Activated CD4-positive, alpha-beta T cell treated with anti-CD3 and anti-CD28 coated beads, Interleukin-2, amount 10 ng/mL, durations not matched to agents 7 days and 5 days (primary cell): ENCODE measurements at regions not wholly inside any gene's neighbourhood (a gene's known extent, or its start where the extent isn't known, plus 50 kb on each side); places are given as distances from the start of the nearest gene placed in this dataset.

Experiments used
- CTCF ChIA-PET: fragments of 350-600 bp; sonication (Branson Sonifier 250); formaldehyde crosslinking; loops from one replicate; lab custom pipeline; 2021; ENCODE audit warnings: antibody characterized with exemption; lab: Charles Lee
- POLR2A ChIA-PET: fragments of 350-600 bp; sonication (Branson Sonifier 250); formaldehyde crosslinking; loops from one replicate; lab custom pipeline; 2021; ENCODE audit warnings: antibody characterized with exemption; lab: Charles Lee
- DNase-seq: peaks from one replicate; pipeline ENCODE4 v3.0.0-alpha.2; 2020
- H3K27ac Mint-ChIP-seq: one replicate; pipeline ENCODE4 v1.8.0; 2021; ENCODE audit warnings: mild to moderate bottlenecking, moderate library complexity, mixed read lengths
- H3K27me3 Mint-ChIP-seq: one replicate; pipeline ENCODE4 v1.8.0; 2021; ENCODE audit warnings: mixed read lengths
- H3K36me3 Mint-ChIP-seq: one replicate; pipeline ENCODE4 v1.8.0; 2021; ENCODE audit warnings: low read depth, mixed read lengths
- H3K4me1 Mint-ChIP-seq: one replicate; pipeline ENCODE4 v1.8.0; 2021; ENCODE audit warnings: mixed read lengths
- H3K4me3 Mint-ChIP-seq: one replicate; pipeline ENCODE4 v1.8.0; 2021; ENCODE audit warnings: mild to moderate bottlenecking, moderate library complexity, mixed read lengths
- H3K9me3 Mint-ChIP-seq: one replicate; pipeline ENCODE4 v1.8.0; 2021; ENCODE audit warnings: mixed read lengths

DNA sequence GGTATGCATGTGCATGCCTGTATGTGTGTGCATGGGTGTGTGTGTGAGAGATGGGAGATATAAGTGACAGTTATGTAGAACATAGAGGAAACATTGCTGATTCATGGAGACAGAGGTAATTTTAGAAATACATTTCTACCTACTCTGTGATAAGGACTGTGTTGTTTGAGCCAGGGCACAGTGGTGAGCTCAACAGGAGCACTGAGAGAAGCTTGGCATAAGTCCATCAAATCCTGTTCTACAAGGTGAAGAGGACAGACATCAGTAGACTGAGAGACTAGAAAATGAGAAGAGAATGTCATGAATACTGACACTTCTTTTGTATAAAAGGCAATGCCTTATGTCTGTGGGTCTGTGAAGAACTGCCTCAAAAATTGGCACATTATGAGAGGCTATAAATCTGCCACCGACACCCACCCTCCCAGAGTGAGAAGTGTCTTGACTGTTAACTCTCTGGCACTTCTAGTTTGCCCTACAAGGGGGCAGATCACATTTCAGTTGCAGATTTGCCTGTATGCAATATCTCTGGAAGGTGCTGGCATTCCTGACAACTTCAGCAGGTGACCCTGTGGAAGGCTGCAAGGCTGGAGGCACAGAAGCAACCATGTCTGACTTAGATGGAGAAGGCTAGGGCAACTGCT, 962.3 kb upstream of the NRXN1 start:
- DNase-seq: no peak
- H3K9me3 Mint-ChIP-seq: peaks cover 20% of the 10 kb centered on the region
- H3K27ac Mint-ChIP-seq: no peak overlapping the region
- ChIA-PET POLR2A (no interaction called here), CTCF (no interaction called here)
- H3K27me3 Mint-ChIP-seq: no peaks in the 10 kb centered on the region
- no peak overlapping the region for H3K4me3 Mint-ChIP-seq
- H3K36me3 Mint-ChIP-seq: no peaks in the 10 kb centered on the region
- H3K4me1 Mint-ChIP-seq: no peaks in the 10 kb centered on the region

DNA sequence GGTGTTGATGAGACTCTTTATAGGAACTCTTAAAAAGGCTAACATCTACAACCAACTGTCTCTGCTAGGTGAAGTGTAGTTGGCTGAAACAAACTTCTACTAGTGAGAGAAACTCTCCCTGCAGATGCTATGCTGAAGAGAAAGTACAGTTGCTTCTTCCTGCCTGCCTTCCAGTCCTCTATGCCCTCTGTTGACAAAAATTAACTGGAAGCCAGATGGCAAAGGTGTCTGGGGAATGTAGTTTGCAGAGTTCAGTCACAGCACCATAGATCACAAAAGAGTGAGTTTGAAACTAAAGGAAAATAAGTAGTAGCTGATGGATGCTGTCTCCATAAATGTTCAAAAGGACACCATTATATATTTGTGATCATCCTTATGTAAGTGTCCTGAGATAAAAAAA, 958.8 kb upstream of the NRXN1 start:
- ChIA-PET CTCF (no interaction called here), POLR2A (no interaction called here)
- DNase-seq: no peak
- no peak overlapping the region for H3K4me3 Mint-ChIP-seq
- no peaks in the 10 kb centered on the region for H3K27me3 Mint-ChIP-seq
- no peaks in the 10 kb centered on the region for H3K4me1 Mint-ChIP-seq
- H3K36me3 Mint-ChIP-seq: no peaks in the 10 kb centered on the region
- peaks cover 9% of the 10 kb centered on the region for H3K9me3 Mint-ChIP-seq
- no peak overlapping the region for H3K27ac Mint-ChIP-seq

- no peaks in the 10 kb centered on the region for H3K27me3 Mint-ChIP-seq
- no peaks in the 10 kb centered on the region for H3K36me3 Mint-ChIP-seq
- CTCF ChIA-PET: no interaction called here
- H3K4me3 Mint-ChIP-seq: no peak overlapping the region
- no peaks in the 10 kb centered on the region for H3K4me1 Mint-ChIP-seq
- no peak overlapping the region for H3K27ac Mint-ChIP-seq
- no peaks in the 10 kb centered on the region for H3K9me3 Mint-ChIP-seq
- DNase-seq: no peak
- POLR2A ChIA-PET: no interaction called here
Measured at GRCh38 chr2:51986101-51986500, 954.2 kb upstream of the NRXN1 start.

DNA sequence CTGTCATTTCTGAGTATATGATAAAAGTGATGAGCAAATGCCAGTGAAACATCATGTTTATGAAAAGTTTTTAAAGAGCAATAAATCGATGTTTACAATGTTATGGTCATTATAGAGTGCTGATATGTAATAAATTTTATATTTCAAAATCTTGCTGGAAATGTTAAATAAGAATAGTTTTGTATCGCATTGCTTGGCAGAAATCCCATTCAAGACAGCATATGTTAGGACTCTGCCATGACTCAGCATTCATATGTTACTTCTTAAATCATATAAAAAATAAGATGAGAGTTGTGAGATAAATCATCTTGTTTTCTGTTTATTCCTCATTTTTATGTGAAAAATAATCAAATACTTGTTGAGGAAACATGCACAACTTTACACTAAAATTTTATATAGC, 949.9 kb upstream of the NRXN1 start:
- no peak overlapping the region for H3K27ac Mint-ChIP-seq
- DNase-seq: no peak
- POLR2A ChIA-PET: no interaction called here
- no peaks in the 10 kb centered on the region for H3K27me3 Mint-ChIP-seq
- CTCF ChIA-PET: no interaction called here
- H3K4me1 Mint-ChIP-seq: no peaks in the 10 kb centered on the region
- H3K4me3 Mint-ChIP-seq: no peak overlapping the region
- H3K9me3 Mint-ChIP-seq: no peaks in the 10 kb centered on the region
- no peaks in the 10 kb centered on the region for H3K36me3 Mint-ChIP-seq

DNA sequence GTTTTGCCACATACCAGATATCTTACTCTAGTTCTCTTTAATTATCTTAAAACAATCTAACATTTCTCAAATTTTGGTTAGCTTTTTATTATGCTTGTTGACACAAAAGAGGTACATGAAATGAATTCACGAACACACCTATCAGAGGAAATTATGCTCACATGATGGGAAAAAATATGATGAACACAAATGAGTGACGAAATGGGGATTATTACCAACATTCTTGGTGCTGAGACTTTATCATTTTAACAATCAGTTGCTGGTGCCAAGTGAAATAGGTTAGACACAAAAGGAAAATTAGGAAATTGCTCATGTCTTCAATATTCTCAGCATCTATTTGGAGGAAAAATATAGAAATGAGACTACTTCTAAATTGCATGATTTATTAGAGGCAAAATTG, 944.7 kb upstream of the NRXN1 start:
- ChIA-PET POLR2A (no interaction called here), CTCF (no interaction called here)
- no peak for DNase-seq
- H3K9me3 Mint-ChIP-seq: peaks cover 10% of the 10 kb centered on the region
- H3K27ac Mint-ChIP-seq: no peak overlapping the region
- H3K36me3 Mint-ChIP-seq: no peaks in the 10 kb centered on the region
- H3K4me1 Mint-ChIP-seq: no peaks in the 10 kb centered on the region
- H3K4me3 Mint-ChIP-seq: no peak overlapping the region
- H3K27me3 Mint-ChIP-seq: no peaks in the 10 kb centered on the region

DNA sequence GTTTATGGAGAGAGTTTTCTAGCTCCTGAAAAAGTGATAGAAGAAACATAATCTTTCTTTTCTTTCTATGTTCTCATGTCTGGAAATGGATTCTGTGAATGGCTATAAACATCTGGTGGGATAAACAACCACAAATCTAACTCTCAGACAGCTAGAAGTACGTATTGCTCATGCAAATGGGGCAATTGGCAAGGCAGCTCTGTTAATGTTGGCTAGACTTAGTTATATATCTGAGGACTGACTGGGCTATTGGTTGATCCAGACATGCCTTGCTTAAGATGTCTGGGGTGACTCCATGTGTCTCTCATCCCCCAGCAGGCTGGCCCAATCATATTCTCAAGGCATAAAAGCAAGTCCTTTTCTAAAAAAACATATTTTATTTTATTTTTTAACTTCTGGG, 939.2 kb upstream of the NRXN1 start:
- Mint-ChIP-seq H3K9me3 (peaks cover 10% of the 10 kb centered on the region), H3K27ac (no peak overlapping the region)
- CTCF ChIA-PET: no interaction called here

DNA sequence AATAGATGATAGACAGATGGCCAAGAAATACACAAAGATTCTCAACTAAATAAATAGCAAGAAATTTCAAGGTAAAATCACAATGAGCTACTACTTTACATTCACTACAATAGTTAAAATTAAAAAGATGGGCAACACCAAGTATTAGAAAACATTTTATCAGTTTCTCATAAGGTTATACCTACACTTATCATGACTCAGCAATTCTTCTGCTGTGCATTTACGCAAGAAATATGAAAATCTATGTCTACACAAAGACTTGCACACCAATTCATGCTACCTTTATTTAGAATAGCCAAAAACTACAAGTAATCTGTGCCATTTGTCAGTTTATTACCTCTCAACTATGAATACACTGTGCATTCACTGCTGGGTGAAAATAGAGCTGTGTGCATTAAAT, 937.4 kb upstream of the NRXN1 start:
- CTCF ChIA-PET: no interaction called here
- Mint-ChIP-seq H3K36me3 (no peaks in the 10 kb centered on the region), H3K27ac (no peak overlapping the region), H3K9me3 (peaks cover 5% of the 10 kb centered on the region), H3K4me3 (no peak overlapping the region), H3K27me3 (no peaks in the 10 kb centered on the region), H3K4me1 (no peaks in the 10 kb centered on the region)
- no peak for DNase-seq
- POLR2A ChIA-PET: no interaction called here

More for the DNA sequence above, 939.2 kb upstream of the NRXN1 start:
- no peaks in the 10 kb centered on the region for H3K36me3 Mint-ChIP-seq
- no peak overlapping the region for H3K4me3 Mint-ChIP-seq
- no peaks in the 10 kb centered on the region for H3K27me3 Mint-ChIP-seq
- no peak for DNase-seq
- H3K4me1 Mint-ChIP-seq: no peaks in the 10 kb centered on the region
- POLR2A ChIA-PET: no interaction called here

- H3K4me3 Mint-ChIP-seq: no peak overlapping the region
- no peak overlapping the region for H3K27ac Mint-ChIP-seq
- H3K4me1 Mint-ChIP-seq: no peaks in the 10 kb centered on the region
- H3K9me3 Mint-ChIP-seq: peaks cover 3% of the 10 kb centered on the region
- no peaks in the 10 kb centered on the region for H3K27me3 Mint-ChIP-seq
- POLR2A ChIA-PET: no interaction called here
- no peaks in the 10 kb centered on the region for H3K36me3 Mint-ChIP-seq
- DNase-seq: no peak
- CTCF ChIA-PET: no interaction called here
Measured at GRCh38 chr2:51960841-51961335, 929.0 kb upstream of the NRXN1 start.

- Mint-ChIP-seq H3K27ac (no peak overlapping the region), H3K27me3 (no peaks in the 10 kb centered on the region), H3K36me3 (no peaks in the 10 kb centered on the region), H3K9me3 (peaks cover 3% of the 10 kb centered on the region), H3K4me3 (no peak overlapping the region), H3K4me1 (no peaks in the 10 kb centered on the region)
- CTCF ChIA-PET: no interaction called here
- POLR2A ChIA-PET: no interaction called here
- no peak for DNase-seq
Measured at GRCh38 chr2:51960281-51960680, 928.3 kb upstream of the NRXN1 start.

DNA sequence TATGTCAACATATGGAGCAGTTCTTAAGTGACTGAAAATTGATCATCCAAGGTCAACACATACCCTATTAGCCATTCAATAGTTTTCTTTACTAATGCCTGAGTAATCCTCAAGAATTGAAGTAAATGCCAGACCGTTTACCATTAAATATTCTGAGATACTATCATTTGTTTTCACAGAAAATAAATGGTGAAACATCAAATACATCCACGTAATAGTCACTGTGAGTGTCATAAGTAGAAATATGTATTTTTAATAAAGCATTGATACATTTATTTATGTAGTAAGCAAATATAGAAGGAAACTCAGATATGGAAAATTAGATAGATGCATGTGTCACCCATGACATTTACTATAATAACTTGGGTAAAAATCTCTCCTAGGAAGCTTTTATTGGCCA, 927.8 kb upstream of the NRXN1 start:
- peaks cover 6% of the 10 kb centered on the region for H3K9me3 Mint-ChIP-seq
- no peaks in the 10 kb centered on the region for H3K27me3 Mint-ChIP-seq
- no peaks in the 10 kb centered on the region for H3K4me1 Mint-ChIP-seq
- ChIA-PET POLR2A (no interaction called here), CTCF (no interaction called here)
- no peak overlapping the region for H3K4me3 Mint-ChIP-seq
- no peaks in the 10 kb centered on the region for H3K36me3 Mint-ChIP-seq
- H3K27ac Mint-ChIP-seq: no peak overlapping the region
- no peak for DNase-seq

DNA sequence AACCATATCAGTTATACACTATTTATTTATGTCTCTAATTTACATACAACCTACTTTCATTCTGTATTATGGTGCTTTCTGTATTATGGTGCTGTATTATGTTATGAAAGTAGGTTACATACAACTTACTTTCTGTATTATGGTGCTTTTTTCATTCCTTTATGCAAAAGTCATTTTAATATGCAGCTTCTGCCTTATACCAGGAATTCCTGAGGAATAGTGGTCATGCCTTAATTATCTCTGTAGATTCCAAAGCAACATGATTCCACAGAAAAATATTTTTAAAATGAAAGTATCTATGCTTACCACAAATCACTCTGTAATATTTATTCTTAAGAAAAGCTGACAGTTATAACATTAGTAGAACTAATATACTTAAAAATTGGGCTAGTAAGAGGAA, 922.0 kb upstream of the NRXN1 start:
- DNase-seq: no peak
- Mint-ChIP-seq H3K4me3 (no peak overlapping the region), H3K27me3 (no peaks in the 10 kb centered on the region), H3K4me1 (no peaks in the 10 kb centered on the region), H3K9me3 (peaks cover 19% of the 10 kb centered on the region), H3K36me3 (no peaks in the 10 kb centered on the region), H3K27ac (no peak overlapping the region)
- ChIA-PET POLR2A (no interaction called here), CTCF (no interaction called here)

- CTCF ChIA-PET: no interaction called here
- Mint-ChIP-seq H3K27me3 (no peaks in the 10 kb centered on the region), H3K27ac (no peak overlapping the region), H3K9me3 (peaks cover 16% of the 10 kb centered on the region), H3K4me1 (no peaks in the 10 kb centered on the region), H3K4me3 (no peak overlapping the region), H3K36me3 (no peaks in the 10 kb centered on the region)
- no peak for DNase-seq
- POLR2A ChIA-PET: no interaction called here
Measured at GRCh38 chr2:51921076-51921475, 889.1 kb upstream of the NRXN1 start.

DNA sequence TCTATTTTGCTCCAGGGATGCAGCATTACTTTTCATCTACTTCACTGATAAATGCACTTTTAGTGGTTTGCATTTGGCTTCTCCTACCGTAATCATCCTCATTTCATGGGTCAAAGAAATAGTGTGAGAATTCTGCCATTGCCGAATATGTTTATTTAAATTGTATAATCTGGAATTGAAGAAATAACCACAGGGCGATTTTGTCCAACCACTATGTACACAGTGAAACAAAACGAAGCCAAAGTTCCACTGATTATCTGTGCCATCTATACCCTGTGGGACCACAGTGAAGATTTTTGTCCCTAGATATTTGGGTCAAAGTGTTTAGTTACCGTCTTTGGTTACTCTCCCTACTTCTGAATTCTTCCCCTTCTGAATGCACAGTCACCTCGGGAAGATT, 888.6 kb upstream of the NRXN1 start:
- H3K9me3 Mint-ChIP-seq: peaks cover 16% of the 10 kb centered on the region
- POLR2A ChIA-PET: no interaction called here
- CTCF ChIA-PET: no interaction called here
- DNase-seq: no peak
- no peak overlapping the region for H3K4me3 Mint-ChIP-seq
- no peak overlapping the region for H3K27ac Mint-ChIP-seq
- H3K36me3 Mint-ChIP-seq: no peaks in the 10 kb centered on the region
- no peaks in the 10 kb centered on the region for H3K27me3 Mint-ChIP-seq
- H3K4me1 Mint-ChIP-seq: no peaks in the 10 kb centered on the region

GRCh38 chr2:51919395-51919794, 887.5 kb upstream of the NRXN1 start:
- Mint-ChIP-seq H3K4me1 (no peaks in the 10 kb centered on the region), H3K9me3 (peaks cover 20% of the 10 kb centered on the region), H3K27me3 (no peaks in the 10 kb centered on the region), H3K27ac (no peak overlapping the region), H3K4me3 (no peak overlapping the region), H3K36me3 (no peaks in the 10 kb centered on the region)
- POLR2A ChIA-PET: no interaction called here
- CTCF ChIA-PET: no interaction called here
- no peak for DNase-seq
